Activated T-cell treated with anti-CD3 and anti-CD28 coated beads, Interleukin-2, amount 50 U/mL, for 4 hours (primary cell): ENCODE measurements at regions not wholly inside any gene's neighbourhood (a gene's known extent, or its start where the extent isn't known, plus 50 kb on each side); places are given as distances from the start of the nearest gene placed in this dataset.

Experiments used
- ATAC-seq, 2 donors: fragments of 200-7000 bp; cut with Tn5 transposase; one replicate each; pipeline ENCODE4 v1.10.0; 2021
- DNase-seq: peaks from one replicate; pipeline ENCODE4 v3.0.0-alpha.2; 2020
- H3K27me3 Mint-ChIP-seq: one replicate; pipeline ENCODE4 v1.8.0; 2021; ENCODE audit warnings: low read depth, mixed read lengths
- H3K36me3 Mint-ChIP-seq: one replicate; pipeline ENCODE4 v1.8.0; 2022; ENCODE audit warnings: mixed read lengths; ENCODE audit not compliant: insufficient read depth
- H3K4me1 Mint-ChIP-seq: one replicate; pipeline ENCODE4 v1.8.0; 2021; ENCODE audit warnings: low read depth, mixed read lengths
- H3K4me3 Mint-ChIP-seq: one replicate; pipeline ENCODE4 v1.8.0; 2021; ENCODE audit warnings: mild to moderate bottlenecking, moderate library complexity, mixed read lengths
- H3K9me3 Mint-ChIP-seq: one replicate; pipeline ENCODE4 v1.8.0; 2021; ENCODE audit warnings: mixed read lengths

DNA sequence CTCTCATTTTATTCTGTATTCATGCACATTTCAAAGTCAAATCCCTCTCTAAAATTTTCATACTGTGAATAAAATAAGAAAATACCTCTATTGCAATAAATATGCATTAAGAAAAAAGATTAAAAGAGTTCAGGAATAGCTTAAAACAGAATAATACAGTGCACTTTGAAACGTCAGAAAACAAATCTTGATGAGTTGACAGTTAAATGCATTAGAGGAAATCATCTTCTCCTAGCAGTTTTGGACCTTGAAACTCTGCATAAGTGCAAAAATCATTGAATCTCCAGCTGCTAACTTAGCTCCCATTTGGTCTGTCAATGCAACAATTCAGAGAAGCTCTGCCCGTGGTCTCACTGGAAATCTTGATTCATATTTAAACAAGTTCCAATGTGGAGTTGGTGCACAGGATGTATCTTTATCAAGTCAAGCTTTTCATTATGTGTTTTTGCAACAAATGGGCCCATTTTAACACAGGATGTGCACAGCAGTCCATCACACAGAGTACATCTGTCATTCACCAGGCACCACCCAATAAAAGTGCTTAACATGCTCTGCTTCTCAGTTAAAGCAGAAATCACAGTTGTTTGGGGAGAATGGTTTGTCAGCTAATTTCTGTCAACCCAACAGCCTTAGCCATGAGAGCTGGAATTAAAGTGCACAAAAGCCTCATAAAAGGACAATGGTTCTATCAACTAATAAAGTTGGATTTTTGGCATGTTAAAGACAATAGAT lies 98.8 kb upstream of the ARRDC4 start:
- DNase-seq = no peak
- H3K9me3 Mint-ChIP-seq = peaks cover 8% of the 10 kb centered on the region
- H3K4me3 Mint-ChIP-seq = no peak overlapping the region
- H3K4me1 Mint-ChIP-seq = no peaks in the 10 kb centered on the region
- H3K36me3 Mint-ChIP-seq = no peaks in the 10 kb centered on the region
- no peaks in the 10 kb centered on the region for H3K27me3 Mint-ChIP-seq
- no peak for ATAC-seq

DNA sequence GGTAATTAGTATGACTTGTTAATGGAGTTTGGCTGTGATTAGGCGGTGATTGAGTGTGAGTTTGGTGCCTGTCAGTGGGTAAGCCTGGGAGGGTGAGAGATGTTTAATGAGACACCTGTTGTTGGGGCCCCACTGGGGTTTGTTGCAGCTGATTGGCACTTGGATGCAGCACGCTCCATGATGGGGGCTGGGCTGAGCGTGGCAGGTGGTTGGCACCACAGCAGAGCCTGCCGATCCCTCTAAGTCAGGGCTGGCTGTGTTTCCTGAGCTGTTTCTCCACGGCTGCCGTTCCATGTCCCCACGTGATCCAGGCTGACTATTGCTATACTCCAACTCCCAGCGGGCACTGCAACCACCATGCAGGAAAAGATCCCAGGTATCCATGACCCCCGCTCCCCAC lies 93.5 kb upstream of the ARRDC4 start:
- ATAC-seq = no peak
- H3K36me3 Mint-ChIP-seq = no peaks in the 10 kb centered on the region
- H3K4me1 Mint-ChIP-seq = no peaks in the 10 kb centered on the region

DNA sequence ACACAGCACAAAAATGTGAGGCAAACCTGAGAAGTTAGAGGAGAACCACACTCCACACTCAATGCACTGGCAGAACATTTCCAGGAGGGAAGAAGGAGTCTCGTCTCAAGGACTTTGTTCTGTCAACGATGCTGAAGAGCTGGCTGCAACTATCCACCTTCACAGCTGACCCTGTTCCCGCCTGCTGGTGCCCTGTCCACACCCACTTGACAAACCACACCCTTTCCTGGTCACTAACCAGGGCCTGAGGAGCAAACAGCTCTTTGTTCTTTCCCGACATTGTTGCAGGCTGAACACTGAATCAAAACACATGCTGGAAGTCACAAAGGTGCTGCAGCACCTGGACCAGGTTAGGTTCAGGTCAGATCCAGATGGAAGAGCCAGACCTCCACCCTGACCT lies 92.6 kb upstream of the ARRDC4 start:
- Mint-ChIP-seq H3K27me3 (no peaks in the 10 kb centered on the region), H3K9me3 (peaks cover 3% of the 10 kb centered on the region), H3K36me3 (no peaks in the 10 kb centered on the region), H3K4me3 (no peak overlapping the region), H3K4me1 (no peaks in the 10 kb centered on the region)
- DNase-seq (no peak), ATAC-seq (no peak)

More for the DNA sequence above, 93.5 kb upstream of the ARRDC4 start:
- H3K4me3 Mint-ChIP-seq = no peak overlapping the region
- H3K9me3 Mint-ChIP-seq = peaks cover 5% of the 10 kb centered on the region
- no peaks in the 10 kb centered on the region for H3K27me3 Mint-ChIP-seq
- no peak for DNase-seq

DNA sequence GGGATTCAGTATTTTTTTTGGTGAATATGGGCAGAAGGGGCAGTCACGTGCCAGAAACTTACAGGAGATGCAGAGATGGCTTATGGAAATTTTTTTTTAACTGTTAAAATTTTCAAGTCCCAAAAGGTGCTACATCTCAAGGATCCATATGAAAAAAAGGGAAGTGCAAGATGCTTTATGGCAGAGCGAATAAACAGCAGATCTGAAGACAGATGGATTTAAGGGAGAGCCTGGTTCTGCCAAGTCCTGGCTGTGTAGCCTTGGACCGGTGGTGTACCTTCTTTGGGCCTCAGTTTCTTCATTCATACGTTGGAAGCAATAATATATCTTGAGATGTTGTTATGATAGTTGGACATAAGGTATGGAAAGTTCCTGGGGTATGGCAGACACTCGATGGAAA lies 91.5 kb upstream of the ARRDC4 start:
- H3K4me1 Mint-ChIP-seq = no peaks in the 10 kb centered on the region
- peaks cover 3% of the 10 kb centered on the region for H3K9me3 Mint-ChIP-seq
- no peak overlapping the region for H3K4me3 Mint-ChIP-seq
- H3K27me3 Mint-ChIP-seq = no peaks in the 10 kb centered on the region
- DNase-seq (no peak), ATAC-seq (no peak)
- H3K36me3 Mint-ChIP-seq = no peaks in the 10 kb centered on the region

DNA sequence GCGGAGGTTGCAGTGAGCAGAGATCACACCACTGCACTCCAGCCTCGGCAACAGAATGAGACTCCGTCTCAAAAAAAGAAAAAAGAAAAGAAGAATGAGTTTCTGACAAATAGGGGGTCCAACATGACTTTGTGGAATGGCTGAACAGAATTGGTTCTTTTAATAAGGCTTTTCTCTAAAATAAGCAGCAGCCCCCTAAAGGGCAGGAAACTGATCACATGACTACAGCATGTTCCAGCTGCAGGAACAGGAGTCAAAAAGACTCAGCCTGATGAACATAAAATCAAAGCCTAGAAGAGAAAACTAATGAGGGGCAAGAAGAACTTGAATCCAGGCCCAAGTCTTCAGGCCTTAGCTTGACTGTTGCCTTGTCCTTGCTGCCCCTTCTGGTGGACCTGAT lies 89.7 kb upstream of the ARRDC4 start:
- no peaks in the 10 kb centered on the region for H3K27me3 Mint-ChIP-seq
- DNase-seq (no peak), ATAC-seq (no peak)
- no peaks in the 10 kb centered on the region for H3K4me1 Mint-ChIP-seq
- peaks cover 3% of the 10 kb centered on the region for H3K9me3 Mint-ChIP-seq
- H3K4me3 Mint-ChIP-seq = no peak overlapping the region
- no peaks in the 10 kb centered on the region for H3K36me3 Mint-ChIP-seq

DNA sequence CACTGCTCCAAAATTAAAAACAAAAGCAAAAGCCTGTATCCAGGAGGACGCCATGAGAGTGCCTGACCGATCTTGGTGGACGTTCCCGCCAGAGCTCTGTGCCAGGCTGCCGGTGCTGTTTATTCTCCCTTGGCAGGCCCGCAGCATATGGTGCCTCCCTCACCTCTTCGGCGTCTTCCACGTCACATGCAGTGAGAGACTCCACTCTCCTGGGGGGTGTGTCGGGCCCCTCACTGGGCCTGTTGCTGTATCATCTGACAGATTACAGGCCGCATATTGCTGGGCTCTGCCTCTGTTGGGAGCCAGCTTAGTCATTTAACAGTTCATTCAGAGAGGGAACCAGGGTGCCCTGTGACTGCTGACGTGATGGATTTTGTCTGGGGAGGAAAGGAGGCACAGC lies 86.4 kb upstream of the ARRDC4 start:
- H3K27me3 Mint-ChIP-seq = peaks cover 11% of the 10 kb centered on the region
- no peaks in the 10 kb centered on the region for H3K36me3 Mint-ChIP-seq
- DNase-seq = no peak
- H3K4me3 Mint-ChIP-seq = no peak overlapping the region
- no peak for ATAC-seq
- H3K4me1 Mint-ChIP-seq = no peaks in the 10 kb centered on the region
- peaks cover 3% of the 10 kb centered on the region for H3K9me3 Mint-ChIP-seq

DNA sequence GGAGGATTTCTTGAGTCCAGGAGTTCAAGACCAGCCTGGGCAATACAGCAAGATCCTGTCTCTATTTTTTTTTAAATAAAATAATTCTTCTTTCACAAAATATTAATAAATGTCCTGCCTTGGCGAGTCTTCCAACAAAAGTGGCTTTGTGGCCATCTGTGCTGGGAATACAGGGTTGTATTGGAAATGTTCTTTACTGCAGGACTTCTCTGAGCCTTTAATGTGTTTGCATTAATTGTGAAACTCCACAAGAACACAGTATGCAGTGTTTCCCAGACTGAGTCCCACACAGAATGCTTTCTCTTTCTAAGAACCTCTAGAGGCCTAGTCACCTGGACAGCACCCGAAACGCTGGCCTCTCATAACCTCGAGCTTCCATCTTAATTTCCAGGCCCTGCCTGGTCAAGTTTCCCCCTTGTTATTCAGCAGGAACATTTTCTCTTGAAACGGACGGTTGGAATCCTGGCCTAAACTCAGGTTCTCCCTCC lies 85.4 kb upstream of the ARRDC4 start:
- H3K4me3 Mint-ChIP-seq = no peak overlapping the region
- H3K36me3 Mint-ChIP-seq = no peaks in the 10 kb centered on the region
- DNase-seq = no peak
- peaks cover 3% of the 10 kb centered on the region for H3K9me3 Mint-ChIP-seq
- no peak for ATAC-seq
- no peaks in the 10 kb centered on the region for H3K4me1 Mint-ChIP-seq
- H3K27me3 Mint-ChIP-seq = peaks cover 11% of the 10 kb centered on the region

DNA sequence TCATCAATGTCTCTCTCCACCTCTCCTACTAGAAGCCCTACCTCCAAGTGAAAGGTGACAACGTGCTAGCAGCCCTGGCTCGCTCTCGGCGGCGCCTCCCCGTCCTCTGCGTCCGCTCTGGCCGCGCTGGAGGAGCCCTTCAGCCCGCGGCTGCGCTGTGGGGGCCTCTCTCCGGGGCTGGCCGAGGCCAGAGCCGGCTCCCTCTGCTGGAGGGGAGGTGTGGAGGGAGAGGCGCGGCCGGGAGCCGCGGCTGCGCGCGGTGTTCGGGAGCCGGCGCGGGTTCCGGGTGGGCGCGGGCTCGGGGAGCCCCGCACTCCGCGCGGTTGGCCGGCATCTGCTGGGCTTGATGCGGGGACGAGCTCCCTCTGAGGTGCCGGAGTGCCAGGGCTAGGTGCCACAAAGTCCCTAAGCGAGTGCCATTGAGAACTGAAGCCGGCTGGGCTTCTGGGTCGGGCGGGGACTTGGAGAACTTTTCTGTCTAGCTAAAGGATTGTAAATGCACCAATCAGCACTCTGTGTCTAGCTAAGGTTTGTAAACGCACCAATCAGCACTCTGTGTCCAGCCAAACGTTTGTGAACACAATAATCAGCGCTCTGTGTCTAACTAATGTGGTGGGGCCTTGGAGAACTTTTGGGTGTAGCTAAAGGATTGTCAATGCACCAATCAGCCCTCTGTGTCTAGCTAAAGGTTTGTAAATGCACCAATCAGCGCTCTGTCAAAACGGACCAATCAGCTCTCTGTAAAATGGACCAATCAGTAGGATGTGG lies 84.8 kb upstream of the ARRDC4 start:
- no peaks in the 10 kb centered on the region for H3K36me3 Mint-ChIP-seq
- H3K27me3 Mint-ChIP-seq = peaks cover 11% of the 10 kb centered on the region
- peaks cover 3% of the 10 kb centered on the region for H3K9me3 Mint-ChIP-seq
- ATAC-seq = peak in 1 of 2 donors; percentile 27
- no peak for DNase-seq
- H3K4me3 Mint-ChIP-seq = no peak overlapping the region
- H3K4me1 Mint-ChIP-seq = no peaks in the 10 kb centered on the region

DNA sequence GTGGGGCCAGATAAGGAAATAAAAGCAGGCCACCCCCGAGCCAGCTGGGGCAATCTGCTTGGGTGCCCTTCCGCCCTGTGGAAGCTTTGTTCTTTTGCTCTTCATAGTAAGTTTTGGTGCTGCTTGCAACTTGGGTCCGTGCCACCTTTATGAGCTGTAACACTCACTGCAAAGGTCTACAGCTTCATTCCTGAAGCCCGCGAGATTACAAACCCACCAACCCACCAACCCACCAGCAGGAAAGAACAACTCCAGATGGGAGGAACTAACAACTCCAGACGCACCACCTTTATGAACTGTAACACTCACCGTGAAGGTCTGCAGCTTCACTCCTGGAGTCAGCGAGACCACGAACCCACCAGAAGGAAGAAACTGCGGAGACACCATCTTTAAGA lies 84.2 kb upstream of the ARRDC4 start:
- H3K4me3 Mint-ChIP-seq = no peak overlapping the region
- no peaks in the 10 kb centered on the region for H3K4me1 Mint-ChIP-seq
- H3K36me3 Mint-ChIP-seq = no peaks in the 10 kb centered on the region
- H3K9me3 Mint-ChIP-seq = peaks cover 3% of the 10 kb centered on the region
- no peak for ATAC-seq
- no peak for DNase-seq
- peaks cover 11% of the 10 kb centered on the region for H3K27me3 Mint-ChIP-seq

DNA sequence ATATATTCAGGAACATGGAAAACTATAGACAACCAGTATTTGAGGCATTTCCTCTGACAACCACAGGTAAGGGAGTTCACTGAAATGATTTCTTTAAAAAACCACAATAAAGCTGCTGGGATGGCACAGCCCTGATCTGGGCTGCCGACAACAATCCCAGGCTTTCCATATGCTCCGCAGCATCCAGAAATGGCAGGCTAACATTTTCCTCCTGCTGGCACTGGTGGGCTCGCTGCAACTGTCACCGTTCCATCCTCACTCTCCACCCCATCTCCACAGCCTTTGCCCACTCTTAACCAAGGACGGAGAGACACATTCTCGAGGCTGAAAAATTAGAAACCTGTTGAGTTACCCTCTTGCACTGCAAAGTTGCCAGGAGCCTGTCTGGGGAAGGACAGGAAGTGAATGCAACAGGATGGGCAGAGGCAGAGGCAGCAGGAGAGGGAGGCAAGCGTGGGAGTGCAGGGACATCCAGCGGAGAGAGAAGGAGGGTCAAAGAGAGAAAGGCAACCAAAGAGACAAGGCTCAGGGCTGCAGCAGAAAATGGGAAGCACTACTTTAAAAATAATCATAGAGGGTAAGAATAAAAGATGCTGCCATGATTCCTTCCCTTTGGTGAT lies 79.0 kb upstream of the ARRDC4 start:
- no peaks in the 10 kb centered on the region for H3K36me3 Mint-ChIP-seq
- DNase-seq = no peak
- no peak for ATAC-seq
- H3K4me3 Mint-ChIP-seq = no peak overlapping the region
- no peaks in the 10 kb centered on the region for H3K9me3 Mint-ChIP-seq
- no peaks in the 10 kb centered on the region for H3K4me1 Mint-ChIP-seq
- H3K27me3 Mint-ChIP-seq = peaks cover 7% of the 10 kb centered on the region

DNA sequence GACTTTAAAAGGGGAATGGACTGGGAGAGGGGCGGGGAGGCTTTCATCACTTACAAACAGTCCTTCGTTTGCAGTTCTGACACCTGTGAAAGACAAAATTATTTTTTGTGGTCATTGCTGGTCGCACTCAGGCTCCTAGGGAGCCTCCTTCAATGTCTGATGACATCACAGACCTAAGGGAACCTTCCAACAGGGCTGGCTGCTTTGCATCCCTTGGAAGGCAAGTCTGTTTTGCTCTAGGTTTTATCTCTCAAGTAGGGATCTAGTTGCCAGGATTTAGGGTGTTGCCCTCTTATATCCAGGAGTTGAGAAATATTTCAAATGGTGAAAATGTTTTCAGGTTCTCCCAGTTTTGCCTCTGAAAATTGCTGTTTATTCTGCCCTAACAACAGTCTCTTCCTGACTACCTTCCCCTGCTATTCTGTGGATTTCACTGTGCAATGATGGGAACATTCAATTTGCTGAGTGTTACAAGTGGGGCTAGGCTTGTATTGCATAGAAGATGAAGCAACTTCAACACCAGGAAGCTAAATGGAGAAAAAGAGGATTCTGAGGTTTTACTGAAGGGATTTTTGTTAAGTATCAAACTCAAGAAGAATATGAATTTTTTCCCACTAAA lies 75.9 kb upstream of the ARRDC4 start:
- Mint-ChIP-seq H3K27me3 (no peaks in the 10 kb centered on the region), H3K9me3 (no peaks in the 10 kb centered on the region), H3K4me1 (no peaks in the 10 kb centered on the region), H3K36me3 (no peaks in the 10 kb centered on the region), H3K4me3 (no peak overlapping the region)
- ATAC-seq = no peak
- DNase-seq = no peak

DNA sequence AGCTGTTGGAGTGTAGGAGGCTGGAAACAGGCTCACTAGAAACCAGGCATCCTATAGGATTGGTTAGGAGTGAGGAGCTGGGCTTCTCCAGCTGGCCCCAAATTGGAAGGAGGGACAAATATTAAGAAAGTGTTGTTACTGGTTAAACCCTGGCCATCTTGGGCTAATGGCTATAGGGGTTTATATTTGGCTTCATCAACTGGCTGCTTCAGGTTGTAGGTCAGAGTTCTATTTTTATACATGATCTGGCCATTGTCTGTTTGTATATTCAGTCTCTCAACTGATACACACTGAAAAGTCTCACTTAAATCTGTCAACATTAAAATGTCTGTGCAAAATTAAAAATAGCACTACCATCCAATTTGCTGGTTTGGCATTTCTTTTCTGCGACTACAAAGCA lies 70.2 kb upstream of the ARRDC4 start:
- no peaks in the 10 kb centered on the region for H3K4me1 Mint-ChIP-seq
- no peak for ATAC-seq
- H3K9me3 Mint-ChIP-seq = no peaks in the 10 kb centered on the region
- H3K27me3 Mint-ChIP-seq = no peaks in the 10 kb centered on the region
- H3K36me3 Mint-ChIP-seq = no peaks in the 10 kb centered on the region
- H3K4me3 Mint-ChIP-seq = no peak overlapping the region
- DNase-seq = no peak

DNA sequence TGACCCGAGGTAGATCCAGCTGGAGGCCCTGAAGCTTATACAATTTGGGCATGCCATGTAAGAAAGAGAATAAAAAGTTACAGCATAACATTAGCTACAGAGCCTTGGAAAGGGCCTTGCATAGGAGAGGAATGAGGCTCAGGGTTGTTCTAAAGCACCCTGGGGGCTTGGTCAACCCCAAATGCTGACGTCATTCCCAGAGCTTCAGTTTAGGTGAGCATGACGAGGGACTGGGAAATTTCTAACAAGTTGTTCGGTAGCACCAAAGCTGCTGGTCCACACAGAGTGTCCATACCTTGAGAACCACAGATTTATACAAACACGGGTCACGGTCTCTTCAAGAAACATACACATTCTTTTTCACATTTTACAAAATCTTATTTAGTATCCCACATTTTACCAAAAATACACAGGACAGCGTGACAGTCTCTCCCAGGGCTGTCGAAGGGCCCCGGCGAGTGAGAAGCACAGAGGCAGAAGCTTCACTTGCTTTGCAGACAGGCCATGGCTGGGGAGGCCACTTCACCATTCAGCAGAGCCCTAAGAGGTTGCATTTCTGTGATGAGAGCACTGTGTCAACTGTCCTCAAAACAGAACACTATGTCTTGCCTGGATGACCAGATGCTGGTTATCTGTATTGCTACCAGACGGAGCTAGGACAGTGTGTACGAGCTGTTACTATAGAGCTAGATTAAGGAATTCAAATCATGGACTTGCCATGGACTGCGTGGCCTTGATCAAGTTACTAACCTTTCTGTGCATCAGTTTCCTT lies 68.2 kb upstream of the ARRDC4 start:
- ATAC-seq = no peak
- Mint-ChIP-seq H3K4me3 (no peak overlapping the region), H3K36me3 (no peaks in the 10 kb centered on the region), H3K9me3 (no peaks in the 10 kb centered on the region), H3K27me3 (no peaks in the 10 kb centered on the region), H3K4me1 (no peaks in the 10 kb centered on the region)
- no peak for DNase-seq

DNA sequence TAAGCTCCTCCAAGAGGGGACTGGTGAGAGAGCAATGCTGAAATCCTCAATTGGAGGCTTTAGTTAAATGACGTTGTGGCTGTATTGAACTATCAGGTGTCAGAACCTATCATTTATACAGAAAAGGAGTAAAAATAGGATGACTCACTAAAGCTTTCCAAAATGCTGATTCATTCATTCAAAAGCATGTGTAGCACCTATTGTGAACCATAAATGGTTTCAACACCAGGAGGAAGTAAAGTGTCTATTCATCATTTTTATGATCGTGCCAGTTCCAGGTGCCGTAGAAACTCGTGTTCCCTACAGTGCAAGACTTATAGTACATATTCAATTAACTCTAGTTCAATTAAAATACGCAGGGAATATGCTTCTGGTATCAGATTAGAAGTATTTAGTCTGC lies 66.5 kb upstream of the ARRDC4 start:
- no peaks in the 10 kb centered on the region for H3K4me1 Mint-ChIP-seq
- H3K4me3 Mint-ChIP-seq = no peak overlapping the region
- ATAC-seq (no peak), DNase-seq (no peak)
- H3K27me3 Mint-ChIP-seq = no peaks in the 10 kb centered on the region
- no peaks in the 10 kb centered on the region for H3K36me3 Mint-ChIP-seq
- H3K9me3 Mint-ChIP-seq = no peaks in the 10 kb centered on the region
